AG09309 (cell line): ENCODE measurements at regions not wholly inside any gene's neighbourhood (a gene's known extent, or its start where the extent isn't known, plus 50 kb on each side); places are given as distances from the start of the nearest gene placed in this dataset.

ENCODE experiments used
- DNase-seq: peaks from one replicate; pipeline ENCODE4 v3.0.0-alpha.2; 2010; ENCODE audit warnings: low read depth
- H3K4me3 ChIP-seq: 2 replicates; pipeline ENCODE4 v1.5.1; 2011; ENCODE audit warnings: mild to moderate bottlenecking, low read depth, low read length, moderate library complexity; ENCODE audit not compliant: control insufficient read depth
- CTCF ChIP-seq: IDR thresholded peaks from 2 replicates; pipeline ENCODE4 v1.5.1; 2011; ENCODE audit warnings: mild to moderate bottlenecking, low read depth, low read length, inconsistent platforms; ENCODE audit not compliant: insufficient read depth, control insufficient read depth; ENCODE audit errors: missing control alignments

GRCh38 chr1:239436286-239436685, 49.9 kb downstream of the CHRM3 start:
- no peak for TF ChIP-seq CTCF
- no peak for DNase-seq
- no peak overlapping the region for H3K4me3 ChIP-seq

- DNase-seq: no peak
- no peak for TF ChIP-seq CTCF
- H3K4me3 ChIP-seq: no peak overlapping the region
These were observed 51.5 kb downstream of the CHRM3 start for GRCh38 chr1:239437822-239438221.

- no peak for TF ChIP-seq CTCF
- no peak overlapping the region for H3K4me3 ChIP-seq
These were observed 52.5 kb downstream of the CHRM3 start for GRCh38 chr1:239438891-239439290.

GRCh38 chr1:239443361-239443760, 57.0 kb downstream of the CHRM3 start:
- H3K4me3 ChIP-seq: no peak overlapping the region
- DNase-seq: no peak
- TF ChIP-seq CTCF: no peak

More at GRCh38 chr1:239438891-239439290, 52.5 kb downstream of the CHRM3 start:
- no peak for DNase-seq

- no peak for DNase-seq
- no peak for TF ChIP-seq CTCF
- no peak overlapping the region for H3K4me3 ChIP-seq
These were observed 60.2 kb downstream of the CHRM3 start for GRCh38 chr1:239446611-239447010.

GRCh38 chr1:239448911-239449310, 62.5 kb downstream of the CHRM3 start:
- DNase-seq: no peak
- TF ChIP-seq CTCF: no peak
- H3K4me3 ChIP-seq: no peak overlapping the region

GRCh38 chr1:239455743-239456142, 69.4 kb downstream of the CHRM3 start:
- TF ChIP-seq CTCF: no peak
- no peak overlapping the region for H3K4me3 ChIP-seq
- no peak for DNase-seq
